ENCODE measurements at regions not wholly inside any gene's neighbourhood (a gene's known extent, or its start where the extent isn't known, plus 50 kb on each side); places are given as distances from the start of the nearest gene placed in this dataset.

DNA sequence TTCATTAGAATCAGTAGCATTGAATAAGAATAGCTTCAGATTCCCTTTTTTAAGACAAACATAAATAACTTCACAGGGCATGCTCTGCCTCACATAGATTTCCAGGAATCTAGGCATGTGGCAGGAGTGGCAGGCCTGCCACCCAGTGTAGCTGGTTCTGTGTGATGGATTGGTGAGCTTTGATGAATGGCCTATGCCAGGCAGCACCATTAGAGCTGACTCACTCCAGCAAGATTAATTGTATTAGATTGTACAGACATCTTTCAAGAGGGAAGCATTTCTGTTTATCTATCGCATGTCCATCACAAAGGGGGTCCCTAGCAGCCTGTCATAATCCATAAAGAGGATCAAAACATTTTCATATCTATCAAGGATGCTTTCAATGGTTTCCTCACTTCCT lies 71.9 kb downstream of the NAA11 start:
- no peak overlapping the region for H3K27ac Mint-ChIP-seq
- TF ChIP-seq, protein P1, sequence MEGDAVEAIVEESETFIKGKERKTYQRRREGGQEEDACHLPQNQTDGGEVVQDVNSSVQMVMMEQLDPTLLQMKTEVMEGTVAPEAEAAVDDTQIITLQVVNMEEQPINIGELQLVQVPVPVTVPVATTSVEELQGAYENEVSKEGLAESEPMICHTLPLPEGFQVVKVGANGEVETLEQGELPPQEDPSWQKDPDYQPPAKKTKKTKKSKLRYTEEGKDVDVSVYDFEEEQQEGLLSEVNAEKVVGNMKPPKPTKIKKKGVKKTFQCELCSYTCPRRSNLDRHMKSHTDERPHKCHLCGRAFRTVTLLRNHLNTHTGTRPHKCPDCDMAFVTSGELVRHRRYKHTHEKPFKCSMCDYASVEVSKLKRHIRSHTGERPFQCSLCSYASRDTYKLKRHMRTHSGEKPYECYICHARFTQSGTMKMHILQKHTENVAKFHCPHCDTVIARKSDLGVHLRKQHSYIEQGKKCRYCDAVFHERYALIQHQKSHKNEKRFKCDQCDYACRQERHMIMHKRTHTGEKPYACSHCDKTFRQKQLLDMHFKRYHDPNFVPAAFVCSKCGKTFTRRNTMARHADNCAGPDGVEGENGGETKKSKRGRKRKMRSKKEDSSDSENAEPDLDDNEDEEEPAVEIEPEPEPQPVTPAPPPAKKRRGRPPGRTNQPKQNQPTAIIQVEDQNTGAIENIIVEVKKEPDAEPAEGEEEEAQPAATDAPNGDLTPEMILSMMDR (conservative IDR thresholded peaks at IDR 0.05): no peak
- peaks cover 7% of the 10 kb centered on the region for H3K36me3 Mint-ChIP-seq
- no peaks in the 10 kb centered on the region for H3K9me3 Mint-ChIP-seq
- H3K27me3 Mint-ChIP-seq: no peaks in the 10 kb centered on the region
- no peaks in the 10 kb centered on the region for H3K4me1 Mint-ChIP-seq (ENCODE audit: unreplicated experiment)
- no peak overlapping the region for H3K4me3 Mint-ChIP-seq
- DNase-seq (ENCODE audit: extremely low spot score, unreplicated experiment): no peak

DNA sequence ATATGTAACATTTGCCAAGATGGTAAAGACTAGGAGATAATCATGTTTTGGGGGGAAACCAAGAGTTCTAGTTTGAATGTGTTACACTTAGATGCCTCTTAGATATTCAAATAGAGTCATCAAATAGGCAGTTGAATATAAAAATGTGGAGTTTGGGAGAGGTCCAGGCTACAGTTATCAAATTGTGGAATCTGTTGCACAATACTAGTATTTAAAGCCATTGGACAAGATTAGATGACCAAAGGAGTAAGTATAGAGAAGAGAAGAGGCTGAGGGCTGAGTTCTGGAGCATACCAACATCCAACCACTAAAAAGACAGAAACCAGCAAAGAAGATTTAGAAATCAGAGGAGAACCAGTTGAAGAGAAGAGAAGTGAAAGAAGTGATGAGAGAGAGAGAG lies 72.7 kb downstream of the NAA11 start:
- H3K9me3 Mint-ChIP-seq: no peaks in the 10 kb centered on the region
- H3K4me3 Mint-ChIP-seq: no peak overlapping the region
- H3K4me1 Mint-ChIP-seq (ENCODE audit: unreplicated experiment): no peaks in the 10 kb centered on the region
- peaks cover 7% of the 10 kb centered on the region for H3K36me3 Mint-ChIP-seq
- H3K27me3 Mint-ChIP-seq: no peaks in the 10 kb centered on the region
- TF ChIP-seq, protein P1 (conservative IDR thresholded peaks at IDR 0.05): no peak
- no peak for DNase-seq (ENCODE audit: extremely low spot score, unreplicated experiment)
- H3K27ac Mint-ChIP-seq: no peak overlapping the region

DNA sequence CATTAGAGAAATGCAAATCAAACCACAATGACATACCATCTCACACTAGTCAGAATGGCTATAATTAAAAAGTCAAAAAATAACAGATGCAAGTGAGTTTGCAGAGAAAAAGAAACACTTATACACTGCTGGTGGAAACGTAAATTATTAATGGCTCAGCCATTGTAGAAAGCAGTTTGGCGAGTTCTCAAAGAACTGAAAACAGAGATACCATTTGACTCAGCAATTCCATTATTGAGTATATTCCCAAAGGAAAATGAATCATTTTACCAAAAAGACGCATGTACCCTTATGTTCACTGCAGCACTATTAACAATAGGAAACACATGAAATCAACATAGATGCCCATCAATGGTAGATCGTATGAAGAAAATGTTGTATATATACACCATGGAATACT lies 75.0 kb downstream of the NAA11 start:
- no peaks in the 10 kb centered on the region for H3K9me3 Mint-ChIP-seq
- no peak for DNase-seq (ENCODE audit: extremely low spot score, unreplicated experiment)
- H3K4me1 Mint-ChIP-seq (ENCODE audit: unreplicated experiment): no peaks in the 10 kb centered on the region
- H3K27me3 Mint-ChIP-seq: peaks cover 3% of the 10 kb centered on the region
- peaks cover 7% of the 10 kb centered on the region for H3K36me3 Mint-ChIP-seq
- TF ChIP-seq, protein P1 (conservative IDR thresholded peaks at IDR 0.05): no peak
- no peak overlapping the region for H3K4me3 Mint-ChIP-seq
- no peak overlapping the region for H3K27ac Mint-ChIP-seq

DNA sequence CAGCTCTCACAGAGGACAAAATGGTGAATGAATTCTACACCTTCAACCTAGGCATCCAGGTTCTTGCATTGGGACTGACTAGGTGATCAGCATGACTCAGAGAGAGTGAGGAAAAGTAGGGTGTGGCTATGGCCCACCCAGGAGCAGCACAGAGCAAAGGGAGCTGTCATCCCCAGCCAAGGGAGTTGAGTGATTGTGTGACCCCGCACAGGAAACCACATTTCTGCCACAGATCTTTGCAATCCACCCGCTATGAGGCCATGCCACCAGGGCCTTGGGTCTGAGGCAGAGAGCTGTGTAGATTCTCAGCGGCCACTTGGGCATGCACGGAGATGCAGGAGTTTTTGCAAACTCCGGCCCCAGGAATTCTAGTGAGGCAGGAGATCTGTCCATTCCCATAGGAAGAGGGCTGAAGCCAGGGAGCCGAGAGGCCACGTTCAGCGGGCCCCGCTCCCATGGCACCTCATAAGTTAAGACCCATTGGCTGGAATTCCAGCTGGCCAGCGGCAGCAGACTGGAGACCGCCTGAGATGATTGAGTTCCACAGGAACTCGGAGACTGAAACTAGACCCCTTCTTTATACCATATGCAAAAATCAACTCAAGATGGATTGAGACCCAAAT lies 75.9 kb downstream of the NAA11 start:
- H3K9me3 Mint-ChIP-seq: no peaks in the 10 kb centered on the region
- no peak overlapping the region for H3K4me3 Mint-ChIP-seq
- no peaks in the 10 kb centered on the region for H3K4me1 Mint-ChIP-seq (ENCODE audit: unreplicated experiment)
- DNase-seq (ENCODE audit: extremely low spot score, unreplicated experiment): no peak
- TF ChIP-seq, protein P1 (conservative IDR thresholded peaks at IDR 0.05): no peak
- peaks cover 7% of the 10 kb centered on the region for H3K36me3 Mint-ChIP-seq
- no peak overlapping the region for H3K27ac Mint-ChIP-seq
- peaks cover 3% of the 10 kb centered on the region for H3K27me3 Mint-ChIP-seq

DNA sequence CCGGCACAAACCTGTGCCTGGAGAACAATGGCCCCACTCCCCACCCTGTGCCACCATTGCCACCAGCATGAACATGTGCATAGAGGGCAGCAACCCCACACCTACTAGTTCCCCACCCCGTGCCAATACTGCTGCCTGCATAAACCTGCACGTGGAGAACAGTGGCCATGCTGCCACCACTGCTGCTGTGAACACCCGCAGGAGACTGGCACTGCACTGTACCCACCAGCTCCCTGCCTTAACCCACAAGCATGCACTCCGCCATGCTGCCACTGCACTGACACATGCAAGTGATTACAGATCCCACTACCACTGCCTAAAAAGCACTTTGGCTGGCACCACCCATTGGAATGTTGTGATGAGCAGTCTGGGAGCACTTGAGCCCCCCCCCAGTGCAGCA lies 77.3 kb downstream of the NAA11 start:
- H3K4me3 Mint-ChIP-seq: no peak overlapping the region
- H3K36me3 Mint-ChIP-seq: peaks cover 7% of the 10 kb centered on the region
- H3K9me3 Mint-ChIP-seq: peaks cover under 1% of the 10 kb centered on the region
- H3K27ac Mint-ChIP-seq: no peak overlapping the region
- no peak for DNase-seq (ENCODE audit: extremely low spot score, unreplicated experiment)
- TF ChIP-seq, protein P1 (conservative IDR thresholded peaks at IDR 0.05): no peak
- no peaks in the 10 kb centered on the region for H3K4me1 Mint-ChIP-seq (ENCODE audit: unreplicated experiment)
- peaks cover 3% of the 10 kb centered on the region for H3K27me3 Mint-ChIP-seq
